ENCODE measurements at regions not wholly inside any gene's neighbourhood (a gene's known extent, or its start where the extent isn't known, plus 50 kb on each side); places are given as distances from the start of the nearest gene placed in this dataset.
A peak's percentile ranks its signal among the peaks of the same experiment; 100 is the strongest.

GRCh38 chr12:65598688-65599087, 225.6 kb upstream of the HMGA2 start:
- DNase-seq, result no peak

GRCh38 chr12:65602253-65602609, 222.1 kb upstream of the HMGA2 start:
- DNase-seq, result no peak

- peak; percentile 8 for DNase-seq
These were observed 221.5 kb upstream of the HMGA2 start for GRCh38 chr12:65602610-65603295.

- no peak for DNase-seq
These were observed 220.6 kb upstream of the HMGA2 start for GRCh38 chr12:65603438-65604351.

GRCh38 chr12:65605019-65605418, 219.3 kb upstream of the HMGA2 start:
- DNase-seq, result no peak

GRCh38 chr12:65606008-65606766, 218.1 kb upstream of the HMGA2 start:
- DNase-seq, result no peak

- no peak for DNase-seq
These were observed 216.9 kb upstream of the HMGA2 start for GRCh38 chr12:65607401-65607841.

GRCh38 chr12:65608319-65608916, 215.9 kb upstream of the HMGA2 start:
- DNase-seq, result no peak

GRCh38 chr12:65609359-65609771, 214.9 kb upstream of the HMGA2 start:
- no peak for DNase-seq

- DNase-seq, result no peak
These were observed 212.9 kb upstream of the HMGA2 start for GRCh38 chr12:65611396-65611795.

GRCh38 chr12:65612440-65612839, 211.8 kb upstream of the HMGA2 start:
- no peak for DNase-seq

GRCh38 chr12:65613692-65614091, 210.6 kb upstream of the HMGA2 start:
- no peak for DNase-seq

GRCh38 chr12:65614259-65614889, 209.9 kb upstream of the HMGA2 start:
- no peak for DNase-seq

GRCh38 chr12:65615118-65615517, 209.2 kb upstream of the HMGA2 start:
- no peak for DNase-seq

GRCh38 chr12:65616022-65616421, 208.3 kb upstream of the HMGA2 start:
- no peak for DNase-seq

- no peak for DNase-seq
These were observed 205.7 kb upstream of the HMGA2 start for GRCh38 chr12:65618588-65618987.

GRCh38 chr12:65619018-65619417, 205.3 kb upstream of the HMGA2 start:
- DNase-seq, result no peak

GRCh38 chr12:65620046-65620445, 204.2 kb upstream of the HMGA2 start:
- DNase-seq, result no peak

- no peak for DNase-seq
These were observed 202.2 kb upstream of the HMGA2 start for GRCh38 chr12:65622056-65622455.

- no peak for DNase-seq
These were observed 200.8 kb upstream of the HMGA2 start for GRCh38 chr12:65623507-65623906.

- DNase-seq, result no peak
These were observed 199.7 kb upstream of the HMGA2 start for GRCh38 chr12:65624554-65625086.

- DNase-seq, result no peak
These were observed 196.2 kb upstream of the HMGA2 start for GRCh38 chr12:65628061-65628460.

Measured in CD4-positive, alpha-beta T cell treated with Interleukin-4 for 4 hours (primary cell).